CD4-positive, alpha-beta T cell treated with Interleukin-4 for 1 hour (primary cell): ENCODE measurements at regions not wholly inside any gene's neighbourhood (a gene's known extent, or its start where the extent isn't known, plus 50 kb on each side); places are given as distances from the start of the nearest gene placed in this dataset.
"Not testable (repeated sequence)": the region's sequence is repeated elsewhere in the genome, so short reads cannot be mapped to it uniquely, and the experiment has no call there.

Source experiments
- DNase-seq, 2 donors: peaks; one replicate each; pipeline ENCODE4 v3.0.0-alpha.2; 2020 to 2022

- DNase-seq: no peak
Observed at GRCh38 chr18:2197946-2198345, 373.4 kb downstream of the METTL4 start.

- no peak for DNase-seq
Observed at GRCh38 chr18:2199060-2199459, 372.2 kb downstream of the METTL4 start.

GRCh38 chr18:2201036-2201600 lies 370.2 kb downstream of the METTL4 start:
- DNase-seq: no peak

- no peak for DNase-seq
Observed at GRCh38 chr18:2204736-2205135, 366.6 kb downstream of the METTL4 start.

- DNase-seq: no peak
Observed at GRCh38 chr18:2207294-2207693, 364.0 kb downstream of the METTL4 start.

- DNase-seq: no peak
Observed at GRCh38 chr18:2212598-2213205, 358.6 kb downstream of the METTL4 start.

GRCh38 chr18:2213905-2214304 lies 357.4 kb downstream of the METTL4 start:
- no peak for DNase-seq

- DNase-seq: no peak
Observed at GRCh38 chr18:2217356-2217755, 353.9 kb downstream of the METTL4 start.

GRCh38 chr18:2218101-2218500 lies 353.2 kb downstream of the METTL4 start:
- no peak for DNase-seq

GRCh38 chr18:2219706-2220105 lies 351.6 kb downstream of the METTL4 start:
- no peak for DNase-seq

- DNase-seq: no peak
Observed at GRCh38 chr18:2222270-2223185, 348.8 kb downstream of the METTL4 start.

GRCh38 chr18:2223449-2223848 lies 347.9 kb downstream of the METTL4 start:
- no peak for DNase-seq

GRCh38 chr18:2223849-2224248 lies 347.5 kb downstream of the METTL4 start:
- DNase-seq: no peak

- DNase-seq: no peak
Observed at GRCh38 chr18:2236232-2236631, 335.1 kb downstream of the METTL4 start.

GRCh38 chr18:2237706-2238105 lies 333.6 kb downstream of the METTL4 start:
- no peak for DNase-seq

GRCh38 chr18:2240311-2240705 lies 331.0 kb downstream of the METTL4 start:
- DNase-seq: no peak

GRCh38 chr18:2244641-2245040 lies 326.7 kb downstream of the METTL4 start:
- no peak for DNase-seq

GRCh38 chr18:2247101-2247500 lies 324.2 kb downstream of the METTL4 start:
- DNase-seq: not testable (repeated sequence)

GRCh38 chr18:2254977-2255376 lies 316.3 kb downstream of the METTL4 start:
- no peak for DNase-seq

- DNase-seq: no peak
Observed at GRCh38 chr18:2256577-2256976, 314.7 kb downstream of the METTL4 start.

- DNase-seq: no peak
Observed at GRCh38 chr18:2258954-2259353, 312.4 kb downstream of the METTL4 start.

- no peak for DNase-seq
Observed at GRCh38 chr18:2263303-2263890, 307.9 kb downstream of the METTL4 start.

GRCh38 chr18:2274613-2275012 lies 296.7 kb downstream of the METTL4 start:
- DNase-seq: no peak

- DNase-seq: no peak
Observed at GRCh38 chr18:2281086-2281485, 290.2 kb downstream of the METTL4 start.
